HG02571 (cell line): ENCODE measurements at regions not wholly inside any gene's neighbourhood (a gene's known extent, or its start where the extent isn't known, plus 50 kb on each side); places are given as distances from the start of the nearest gene placed in this dataset.
A peak's percentile ranks its signal among the peaks of the same experiment; 100 is the strongest.
"Not testable (repeated sequence)": the region's sequence is repeated elsewhere in the genome, so short reads cannot be mapped to it uniquely, and the experiment has no call there.

Source experiments
- ATAC-seq: cut with Tn5 transposase; IDR thresholded peaks from one replicate; pipeline ENCODE4 v1.9.1; 2021; ENCODE audit warnings: mild to moderate bottlenecking, moderate library complexity; ENCODE audit not compliant: unreplicated experiment

- ATAC-seq, result not testable (repeated sequence)
These were observed 121.5 kb downstream of the PPIAL4G start for GRCh38 chr1:148361427-148362215.

- no peak for ATAC-seq
These were observed 126.1 kb downstream of the PPIAL4G start for GRCh38 chr1:148357037-148357436.

GRCh38 chr1:148355976-148356375 is 127.1 kb downstream of the PPIAL4G start:
- no peak for ATAC-seq

- no peak for ATAC-seq
These were observed 128.2 kb downstream of the PPIAL4G start for GRCh38 chr1:148354913-148355308.

- no peak for ATAC-seq
These were observed 128.7 kb downstream of the PPIAL4G start for GRCh38 chr1:148354284-148354912.

- no peak for ATAC-seq
These were observed 129.4 kb downstream of the PPIAL4G start for GRCh38 chr1:148353461-148354283.

GRCh38 chr1:148352470-148353053 is 130.5 kb downstream of the PPIAL4G start:
- ATAC-seq, result no peak

GRCh38 chr1:148347781-148348180 is 135.3 kb downstream of the PPIAL4G start:
- no peak for ATAC-seq

- ATAC-seq, result not testable (repeated sequence)
These were observed 137.4 kb downstream of the PPIAL4G start for GRCh38 chr1:148345659-148346151.

- not testable (repeated sequence) for ATAC-seq
These were observed 138.5 kb downstream of the PPIAL4G start for GRCh38 chr1:148344651-148345050.

GRCh38 chr1:148341729-148342128 is 141.4 kb downstream of the PPIAL4G start:
- not testable (repeated sequence) for ATAC-seq

- not testable (repeated sequence) for ATAC-seq
These were observed 146.8 kb downstream of the PPIAL4G start for GRCh38 chr1:148336121-148336918.

GRCh38 chr1:148334339-148335130 is 148.6 kb downstream of the PPIAL4G start:
- ATAC-seq, result peak; percentile 62

GRCh38 chr1:148333875-148334338 is 149.2 kb downstream of the PPIAL4G start:
- no peak for ATAC-seq

GRCh38 chr1:148328884-148329283 is 154.2 kb downstream of the PPIAL4G start:
- ATAC-seq, result no peak

- ATAC-seq, result not testable (repeated sequence)
These were observed 158.1 kb downstream of the PPIAL4G start for GRCh38 chr1:148325031-148325430.

GRCh38 chr1:148324465-148324864 is 158.6 kb downstream of the PPIAL4G start:
- ATAC-seq, result not testable (repeated sequence)

- ATAC-seq, result not testable (repeated sequence)
These were observed 163.0 kb downstream of the PPIAL4G start for GRCh38 chr1:148320079-148320478.

GRCh38 chr1:148318904-148319242 is 164.2 kb downstream of the PPIAL4G start:
- no peak for ATAC-seq
